ENCODE measurements at regions not wholly inside any gene's neighbourhood (a gene's known extent, or its start where the extent isn't known, plus 50 kb on each side); places are given as distances from the start of the nearest gene placed in this dataset.

GRCh38 chr5:89847743-89848142 lies 561.8 kb downstream of the CETN3 start:
- H3K36me3 ChIP-seq, result no peaks in the 10 kb centered on the region
- no peak overlapping the region for H3K27ac ChIP-seq
- no peak for TF ChIP-seq CTCF (IDR thresholded peaks at IDR 0.05)

GRCh38 chr5:89844548-89844947 lies 565.0 kb downstream of the CETN3 start:
- H3K27ac ChIP-seq, result no peak overlapping the region
- H3K9me3 ChIP-seq, result no peaks in the 10 kb centered on the region
- no peaks in the 10 kb centered on the region for H3K27me3 ChIP-seq
- H3K4me3 ChIP-seq (ENCODE audit: low read depth in 1 of 2, low read length in 1 of 2), result no peak overlapping the region
- no peak for TF ChIP-seq CTCF (IDR thresholded peaks at IDR 0.05)
- H3K4me1 ChIP-seq (ENCODE audit: control insufficient read depth in 1 of 2, insufficient read depth in 1 of 2, low read depth in 1 of 2, low read length in 1 of 2), result no peaks in the 10 kb centered on the region
- no peaks in the 10 kb centered on the region for H3K36me3 ChIP-seq

More at GRCh38 chr5:89847743-89848142, 561.8 kb downstream of the CETN3 start:
- Histone ChIP-seq H3K27me3 (no peaks in the 10 kb centered on the region), H3K4me3 (ENCODE audit: low read depth in 1 of 2, low read length in 1 of 2) (no peak overlapping the region), H3K4me1 (ENCODE audit: control insufficient read depth in 1 of 2, insufficient read depth in 1 of 2, low read depth in 1 of 2, low read length in 1 of 2) (no peaks in the 10 kb centered on the region), H3K9me3 (no peaks in the 10 kb centered on the region)

- no peaks in the 10 kb centered on the region for H3K9me3 ChIP-seq
- no peak overlapping the region for H3K27ac ChIP-seq
- no peaks in the 10 kb centered on the region for H3K4me1 ChIP-seq (ENCODE audit: control insufficient read depth in 1 of 2, insufficient read depth in 1 of 2, low read depth in 1 of 2, low read length in 1 of 2)
- no peaks in the 10 kb centered on the region for H3K27me3 ChIP-seq
- no peaks in the 10 kb centered on the region for H3K36me3 ChIP-seq
- no peak for TF ChIP-seq CTCF (IDR thresholded peaks at IDR 0.05)
- H3K4me3 ChIP-seq (ENCODE audit: low read depth in 1 of 2, low read length in 1 of 2), result no peak overlapping the region
Measured at GRCh38 chr5:89842531-89842930, 567.0 kb downstream of the CETN3 start.

- Histone ChIP-seq H3K9me3 (no peaks in the 10 kb centered on the region), H3K27me3 (no peaks in the 10 kb centered on the region), H3K4me3 (ENCODE audit: low read depth in 1 of 2, low read length in 1 of 2) (no peak overlapping the region), H3K4me1 (ENCODE audit: control insufficient read depth in 1 of 2, insufficient read depth in 1 of 2, low read depth in 1 of 2, low read length in 1 of 2) (no peaks in the 10 kb centered on the region), H3K27ac (no peak overlapping the region), H3K36me3 (no peaks in the 10 kb centered on the region)
- TF ChIP-seq CTCF (IDR thresholded peaks at IDR 0.05), result no peak
Measured at GRCh38 chr5:89840906-89841305, 568.6 kb downstream of the CETN3 start.

- TF ChIP-seq CTCF (IDR thresholded peaks at IDR 0.05), result no peak
- Histone ChIP-seq H3K4me3 (ENCODE audit: low read depth in 1 of 2, low read length in 1 of 2) (no peak overlapping the region), H3K27me3 (no peaks in the 10 kb centered on the region), H3K4me1 (ENCODE audit: control insufficient read depth in 1 of 2, insufficient read depth in 1 of 2, low read depth in 1 of 2, low read length in 1 of 2) (no peaks in the 10 kb centered on the region), H3K36me3 (no peaks in the 10 kb centered on the region), H3K27ac (no peak overlapping the region), H3K9me3 (no peaks in the 10 kb centered on the region)
Measured at GRCh38 chr5:89830691-89831090, 578.9 kb downstream of the CETN3 start.

GRCh38 chr5:89827960-89828359 lies 581.6 kb downstream of the CETN3 start:
- Histone ChIP-seq H3K27me3 (no peaks in the 10 kb centered on the region), H3K36me3 (no peaks in the 10 kb centered on the region), H3K27ac (no peak overlapping the region), H3K4me3 (ENCODE audit: low read depth in 1 of 2, low read length in 1 of 2) (no peak overlapping the region), H3K4me1 (ENCODE audit: control insufficient read depth in 1 of 2, insufficient read depth in 1 of 2, low read depth in 1 of 2, low read length in 1 of 2) (no peaks in the 10 kb centered on the region), H3K9me3 (no peaks in the 10 kb centered on the region)
- no peak for TF ChIP-seq CTCF (IDR thresholded peaks at IDR 0.05)

Data from neutrophil (primary cell).